A549 (cell line): ENCODE measurements at regions not wholly inside any gene's neighbourhood (a gene's known extent, or its start where the extent isn't known, plus 50 kb on each side); places are given as distances from the start of the nearest gene placed in this dataset.

Source experiments
- ATAC-seq, 2 experiments: fragments of 200-7000 bp in 1 of 2; fragments of >200 bp in 1 of 2; cut with Nextera tagmentation in 1 of 2; cut with Tn5 transposase in 1 of 2; 3 replicates each; pipeline versions ENCODE4 v1.8.0 to v1.9.1; 2018 to 2020; ENCODE audit warnings: mild to moderate bottlenecking in 1 of 2, moderate library complexity in 1 of 2
- CTCF ChIA-PET: fragments of 300-600 bp; sonication (Branson Sonifier 250); formaldehyde crosslinking; extraction: SDS; loops from one replicate; lab custom pipeline; 2021; ENCODE audit warnings: antibody characterized with exemption, inconsistent platforms; lab: Yijun Ruan, JAX
- POLR2A ChIA-PET: fragments of 350-600 bp; formaldehyde crosslinking; extraction: SDS; loops from one replicate; lab custom pipeline; 2021; ENCODE audit warnings: antibody characterized with exemption, inconsistent platforms; lab: Yijun Ruan, JAX
- DNase-seq, 2 experiments: peaks; one replicate each; pipeline versions ENCODE4 v3.0.0 to v3.0.0-alpha.2; 2011 to 2016; ENCODE audit warnings: low read depth in 1 of 2, low spot score in 1 of 2
- FAIRE-seq: peaks from 2 replicates; lab custom pipeline; 2011; peaks lifted over from hg19 to GRCh38; lab: Jason Lieb, UNC
- H3K27ac ChIP-seq, 2 experiments: fragments of >200 bp; sonication (Bioruptor Twin); formaldehyde crosslinking; 3 replicates each; pipeline ENCODE4 v1.5.1; 2016 to 2017
- H3K4me1 ChIP-seq: fragments of >200 bp; sonication (Bioruptor Twin); formaldehyde crosslinking; 3 replicates; pipeline ENCODE4 v1.6.1; 2016
- H3K4me2 ChIP-seq: fragments of >200 bp; sonication (Bioruptor Twin); formaldehyde crosslinking; 3 replicates; pipeline ENCODE4 v1.6.1; 2016
- H3K4me3 ChIP-seq: fragments of >200 bp; sonication (Bioruptor Twin); formaldehyde crosslinking; 3 replicates; pipeline ENCODE4 v1.5.1; 2016
- H3K9me3 ChIP-seq: fragments of >200 bp; sonication (Bioruptor Twin); formaldehyde crosslinking; 3 replicates; pipeline ENCODE4 v1.6.1; 2016
- BHLHE40 ChIP-seq: IDR thresholded peaks from 2 replicates; pipeline ENCODE4 v1.6.1; 2012; ENCODE audit warnings: low read depth, low read length, inconsistent platforms
- CEBPB ChIP-seq, 2 experiments: fragments of >200 bp in 1 of 2; sonication (Bioruptor Twin) in 1 of 2; formaldehyde crosslinking in 1 of 2; IDR thresholded peaks; 2 replicates each; pipeline ENCODE4 v1.6.1; 2012 to 2016
- FOSL2 ChIP-seq, 2 experiments: fragments of 450-650 bp in 1 of 2; fragments of >200 bp in 1 of 2; sonication (Bioruptor Twin) in 1 of 2; formaldehyde crosslinking; IDR thresholded peaks; 2 replicates each; pipeline versions ENCODE4 v1.5.0 to v1.6.1; 2016 to 2020; ENCODE audit warnings: mild to moderate bottlenecking in 1 of 2, moderate library complexity in 1 of 2
- JUN ChIP-seq, 2 experiments: fragments of >200 bp; sonication (Bioruptor Twin); formaldehyde crosslinking; IDR thresholded peaks; 2 replicates in 1 of 2; 3 replicates in 1 of 2; pipeline ENCODE4 v1.6.1; 2016 to 2017
- KDM5A ChIP-seq: fragments of 200-600 bp; sonication (generic); IDR thresholded peaks from 2 replicates; pipeline ENCODE4 v1.6.1; 2016; ENCODE audit warnings: antibody characterized with exemption, mild to moderate bottlenecking
- MAFK ChIP-seq: fragments of 450-650 bp; IDR thresholded peaks from 2 replicates; pipeline ENCODE4 v1.6.1; 2014; ENCODE audit not compliant: partially characterized antibody
- NPAS2 ChIP-seq: fragments of 250-450 bp; sonication (Bioruptor Pico); IDR thresholded peaks from 2 replicates; pipeline ENCODE4 v1.8.0; 2022; ENCODE audit warnings: mild to moderate bottlenecking, moderate library complexity, borderline replicate concordance
- POLR2A ChIP-seq: IDR thresholded peaks from 2 replicates; pipeline ENCODE4 v1.6.1; 2012; ENCODE audit warnings: mild to moderate bottlenecking, low read length
- RARB ChIP-seq: fragments of 250-450 bp; sonication (Bioruptor Pico); IDR thresholded peaks from 2 replicates; pipeline ENCODE4 v1.8.0; 2021; ENCODE audit warnings: mild to moderate bottlenecking, moderate library complexity
- RNF2 ChIP-seq: fragments of 200-600 bp; sonication (generic); IDR thresholded peaks from 2 replicates; pipeline ENCODE4 v1.6.1; 2016; ENCODE audit warnings: low read depth, mild to moderate bottlenecking, antibody characterized with exemption, moderate library complexity, borderline replicate concordance
- ZSCAN20 ChIP-seq: fragments of 250-450 bp; sonication (Bioruptor Pico); IDR thresholded peaks from 2 replicates; pipeline ENCODE4 v1.8.0; 2022; ENCODE audit warnings: mild to moderate bottlenecking, moderate library complexity
- WGBS: methylation state at CpG from one replicate; pipeline ENCODE4 v1.1.6; 2017; ENCODE audit errors: missing lambda C conversion rate; 5-methylcytosine and 5-hydroxymethylcytosine counted together
- TF ChIP-seq, protein P1 (sequence below): IDR thresholded peaks from 2 replicates; pipeline ENCODE4 v1.6.1; 2012
- TF ChIP-seq, protein P2 (sequence below): fragments of >200 bp; sonication (Bioruptor Twin); formaldehyde crosslinking; IDR thresholded peaks from 3 replicates; pipeline ENCODE4 v1.5.1; 2016

DNA sequence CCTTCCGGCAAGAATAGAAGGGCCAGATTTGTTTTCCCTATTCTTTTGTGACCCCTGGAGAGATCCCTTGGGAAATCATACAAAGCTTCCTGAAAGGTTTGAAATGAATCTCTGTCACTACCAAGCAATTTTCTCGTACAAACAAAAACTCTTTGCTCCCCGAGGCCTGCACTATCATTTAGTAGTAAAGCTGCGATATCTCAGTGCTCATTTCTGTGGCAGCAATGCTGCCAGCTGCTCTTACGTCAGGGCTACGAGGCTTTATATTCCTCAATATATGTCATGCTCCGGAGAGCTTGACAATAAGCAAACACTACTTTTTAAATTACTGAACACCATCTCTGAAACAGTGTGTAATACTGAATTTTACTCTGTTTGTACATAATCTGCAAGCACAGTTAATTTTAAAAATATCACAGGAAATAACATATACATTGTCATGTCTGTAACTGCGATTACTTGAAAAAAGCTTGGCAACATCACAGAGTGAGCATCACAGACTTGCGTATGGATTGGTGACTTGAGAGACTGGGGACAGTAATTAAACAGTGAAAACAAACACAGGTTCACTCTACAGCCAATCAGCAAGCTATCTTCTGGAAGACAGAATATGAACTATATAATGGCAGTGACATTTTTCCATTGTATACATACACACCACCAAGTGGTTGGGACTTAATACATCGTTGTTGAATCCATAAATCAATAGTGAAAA, 403.3 kb upstream of the NETO1 start:
- CTCF ChIA-PET, result no interaction called here
- 33% methylated on average over 10 of the region's 10 CpGs for WGBS
- TF ChIP-seq NPAS2 (CRISPR knock-in tag) (no peak), KDM5A (no peak), RARB (CRISPR knock-in tag) (no peak), POLR2A (no peak), ZSCAN20 (CRISPR knock-in tag) (no peak), RNF2 (no peak)
- no peaks in the 10 kb centered on the region for H3K9me3 ChIP-seq
- H3K27ac ChIP-seq, result peak overlapping the region; percentile 73 to 82
- peak overlapping the region; percentile 82 for H3K4me2 ChIP-seq
- peak overlapping the region; percentile 29 for H3K4me3 ChIP-seq
- ATAC-seq (peak in 1 of 2 experiments; percentile 51; a peak in 3 of 6 replicates), FAIRE-seq (no peak), DNase-seq (peak in 1 of 2 experiments; percentile 71)
- 0 out of 3 replicates have a peak, but pooled peaks cover 3% of the 10 kb centered on the region for H3K4me1 ChIP-seq
- POLR2A ChIA-PET, result no interaction called here

DNA sequence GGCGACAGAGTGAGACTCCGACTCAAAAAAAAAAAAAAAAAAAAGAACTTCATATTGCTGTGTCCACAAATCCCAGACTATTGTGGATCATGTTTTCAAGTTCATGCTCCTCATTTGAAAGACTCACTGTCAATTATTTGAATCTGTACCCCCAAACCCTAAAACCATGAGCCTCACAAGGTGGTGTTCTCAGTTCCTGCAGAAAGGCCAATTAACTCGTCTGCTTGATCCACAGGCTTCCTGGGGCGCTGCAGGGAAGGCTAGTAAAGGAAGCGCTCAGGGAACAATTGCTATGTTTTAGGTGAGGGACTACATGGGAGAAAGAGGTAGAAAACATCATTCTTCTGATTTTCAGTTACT, 396.8 kb upstream of the NETO1 start:
- no peaks in the 10 kb centered on the region for H3K9me3 ChIP-seq
- ChIA-PET POLR2A (interaction anchor here (0.6 kb wide), 2 partner anchors 11 to 356 kb away, joined by 3 read pairs; no protein-coding TSS in a partner anchor), CTCF (interaction anchor here (0.7 to 1.2 kb wide), 2 partner anchors 25 to 35 kb away, joined by 3 to 4 read pairs; no protein-coding TSS in a partner anchor)
- 7% methylated on average over 3 of the region's 5 CpGs for WGBS
- TF ChIP-seq BHLHE40 (no peak), JUN (IDR thresholded peaks at IDR 0.05) (0 out of 5 replicates have a peak, but pooled peaks have one; percentile 24 to 52)
- H3K27ac ChIP-seq, result peak overlapping the region; percentile 99 to 100
- FAIRE-seq, result no peak
- peak in 1 of 2 experiments; percentile 13 for DNase-seq
- peak overlapping the region; percentile 73 for H3K4me3 ChIP-seq
- peaks cover 12% of the 10 kb centered on the region; the same call in 1 of the 3 replicates for H3K4me1 ChIP-seq
- peak overlapping the region; percentile 82 for H3K4me2 ChIP-seq
- ATAC-seq, result peak; percentile 87 to 95

DNA sequence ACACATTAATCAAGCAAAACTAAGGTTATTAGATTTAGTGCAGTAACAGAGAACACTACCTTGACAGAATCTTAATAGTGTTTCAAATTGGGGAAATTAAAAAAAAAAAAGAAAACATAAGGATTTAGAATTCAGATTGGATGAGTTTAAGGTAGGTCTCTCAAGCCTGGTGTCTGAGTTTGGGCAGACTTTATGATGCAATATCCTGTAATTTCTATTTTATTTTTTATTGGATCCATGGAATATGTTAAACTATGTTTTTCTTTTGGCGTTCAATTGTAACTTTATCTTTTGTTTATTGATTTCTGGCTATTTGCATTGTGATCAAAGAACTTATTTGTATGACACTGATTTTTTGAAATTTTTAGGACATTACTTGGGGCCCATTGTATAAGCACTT, 394.1 kb upstream of the NETO1 start:
- H3K4me3 ChIP-seq, result peak overlapping the region; percentile 73
- H3K4me2 ChIP-seq, result peak overlapping the region; percentile 60
- CTCF ChIA-PET, result no interaction called here
- FAIRE-seq, result no peak
- ATAC-seq, result no peak
- H3K4me1 ChIP-seq, result peaks cover 12% of the 10 kb centered on the region; the same call in 2 of the 3 replicates
- DNase-seq, result no peak
- H3K9me3 ChIP-seq, result no peaks in the 10 kb centered on the region
- WGBS, result 30% methylated on average over 1 of the region's 1 CpG
- peak overlapping the region; percentile 71 to 99; a peak in 5 of 6 replicates for H3K27ac ChIP-seq
- TF ChIP-seq CEBPB (IDR thresholded peaks at IDR 0.05) (peak; percentile 16 to 33; a peak in 2 of 4 replicates), MAFK (no peak)
- TF ChIP-seq, all 56 proteins: peak for 1
- POLR2A ChIA-PET, result no interaction called here

DNA sequence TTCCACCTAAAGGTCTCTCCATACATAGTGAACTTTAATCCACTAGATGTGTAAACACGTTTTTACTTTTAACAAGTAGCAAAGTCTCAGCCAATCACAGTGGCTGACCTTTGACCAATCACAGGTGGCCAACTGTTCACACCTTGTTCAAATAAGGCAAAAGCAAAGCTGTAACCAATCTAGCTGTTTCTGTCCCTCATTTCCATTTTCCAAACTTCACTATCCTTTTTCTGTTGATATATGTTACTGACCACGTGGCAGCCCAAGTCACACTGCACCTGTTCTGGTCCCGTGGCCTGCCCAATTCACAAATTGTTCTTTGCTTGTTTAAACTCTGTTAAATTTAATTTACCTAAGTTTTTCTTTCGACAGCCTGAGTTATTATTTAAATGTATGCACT, 393.5 kb upstream of the NETO1 start:
- ChIA-PET CTCF (no interaction called here), POLR2A (no interaction called here)
- ATAC-seq (no peak), DNase-seq (peak in 1 of 2 experiments; percentile 54), FAIRE-seq (no peak)
- peak overlapping the region; percentile 73 for H3K4me3 ChIP-seq
- 45% methylated on average over 4 of the region's 4 CpGs for WGBS
- H3K27ac ChIP-seq, result peak overlapping the region; percentile 71 to 99
- TF ChIP-seq, protein P1, sequence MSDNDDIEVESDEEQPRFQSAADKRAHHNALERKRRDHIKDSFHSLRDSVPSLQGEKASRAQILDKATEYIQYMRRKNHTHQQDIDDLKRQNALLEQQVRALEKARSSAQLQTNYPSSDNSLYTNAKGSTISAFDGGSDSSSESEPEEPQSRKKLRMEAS, result peak; percentile 58; the same call in 1 of the 2 replicates
- TF ChIP-seq, protein P2, sequence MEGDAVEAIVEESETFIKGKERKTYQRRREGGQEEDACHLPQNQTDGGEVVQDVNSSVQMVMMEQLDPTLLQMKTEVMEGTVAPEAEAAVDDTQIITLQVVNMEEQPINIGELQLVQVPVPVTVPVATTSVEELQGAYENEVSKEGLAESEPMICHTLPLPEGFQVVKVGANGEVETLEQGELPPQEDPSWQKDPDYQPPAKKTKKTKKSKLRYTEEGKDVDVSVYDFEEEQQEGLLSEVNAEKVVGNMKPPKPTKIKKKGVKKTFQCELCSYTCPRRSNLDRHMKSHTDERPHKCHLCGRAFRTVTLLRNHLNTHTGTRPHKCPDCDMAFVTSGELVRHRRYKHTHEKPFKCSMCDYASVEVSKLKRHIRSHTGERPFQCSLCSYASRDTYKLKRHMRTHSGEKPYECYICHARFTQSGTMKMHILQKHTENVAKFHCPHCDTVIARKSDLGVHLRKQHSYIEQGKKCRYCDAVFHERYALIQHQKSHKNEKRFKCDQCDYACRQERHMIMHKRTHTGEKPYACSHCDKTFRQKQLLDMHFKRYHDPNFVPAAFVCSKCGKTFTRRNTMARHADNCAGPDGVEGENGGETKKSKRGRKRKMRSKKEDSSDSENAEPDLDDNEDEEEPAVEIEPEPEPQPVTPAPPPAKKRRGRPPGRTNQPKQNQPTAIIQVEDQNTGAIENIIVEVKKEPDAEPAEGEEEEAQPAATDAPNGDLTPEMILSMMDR, result no peak
- TF ChIP-seq FOSL2 (IDR thresholded peaks at IDR 0.05) (no peak), FOSL2 (CRISPR knock-in tag; IDR thresholded peaks at IDR 0.05) (no peak)
- H3K4me2 ChIP-seq, result peak overlapping the region; percentile 60
- peaks cover 12% of the 10 kb centered on the region; the same call in 2 of the 3 replicates for H3K4me1 ChIP-seq
- no peaks in the 10 kb centered on the region for H3K9me3 ChIP-seq
